OCI-LY7 (cell line): ENCODE measurements at regions not wholly inside any gene's neighbourhood (a gene's known extent, or its start where the extent isn't known, plus 50 kb on each side); places are given as distances from the start of the nearest gene placed in this dataset.

Source experiments
- CTCF ChIP-seq: fragments of 200-600 bp; sonication (generic); conservative IDR thresholded peaks from 2 replicates; pipeline ENCODE4 v1.5.1; 2014; ENCODE audit warnings: mild to moderate bottlenecking, antibody characterized with exemption, low read length, moderate library complexity, mixed read lengths
- EZH2phosphoT487 ChIP-seq: fragments of 200-600 bp; sonication (generic); IDR thresholded peaks from 2 replicates; pipeline ENCODE4 v1.6.1; 2018; ENCODE audit warnings: low read depth, borderline replicate concordance, mild to moderate bottlenecking, mixed run types, antibody characterized with exemption, low read length, moderate library complexity, mixed read lengths

- TF ChIP-seq CTCF (no peak), EZH2phosphoT487 (no peak)
These were observed 336.3 kb upstream of the KIF2A start for GRCh38 chr5:61969755-61970154.
